AG09309 (cell line): ENCODE measurements at regions not wholly inside any gene's neighbourhood (a gene's known extent, or its start where the extent isn't known, plus 50 kb on each side); places are given as distances from the start of the nearest gene placed in this dataset.

Source experiments
- DNase-seq: peaks from one replicate; pipeline ENCODE4 v3.0.0-alpha.2; 2010; ENCODE audit warnings: low read depth
- H3K4me3 ChIP-seq: 2 replicates; pipeline ENCODE4 v1.5.1; 2011; ENCODE audit warnings: mild to moderate bottlenecking, low read depth, low read length, moderate library complexity; ENCODE audit not compliant: control insufficient read depth
- TF ChIP-seq, protein P1 (sequence below): IDR thresholded peaks from 2 replicates; pipeline ENCODE4 v1.5.1; 2011; ENCODE audit warnings: mild to moderate bottlenecking, low read depth, low read length, inconsistent platforms; ENCODE audit not compliant: insufficient read depth, control insufficient read depth; ENCODE audit errors: missing control alignments

DNA sequence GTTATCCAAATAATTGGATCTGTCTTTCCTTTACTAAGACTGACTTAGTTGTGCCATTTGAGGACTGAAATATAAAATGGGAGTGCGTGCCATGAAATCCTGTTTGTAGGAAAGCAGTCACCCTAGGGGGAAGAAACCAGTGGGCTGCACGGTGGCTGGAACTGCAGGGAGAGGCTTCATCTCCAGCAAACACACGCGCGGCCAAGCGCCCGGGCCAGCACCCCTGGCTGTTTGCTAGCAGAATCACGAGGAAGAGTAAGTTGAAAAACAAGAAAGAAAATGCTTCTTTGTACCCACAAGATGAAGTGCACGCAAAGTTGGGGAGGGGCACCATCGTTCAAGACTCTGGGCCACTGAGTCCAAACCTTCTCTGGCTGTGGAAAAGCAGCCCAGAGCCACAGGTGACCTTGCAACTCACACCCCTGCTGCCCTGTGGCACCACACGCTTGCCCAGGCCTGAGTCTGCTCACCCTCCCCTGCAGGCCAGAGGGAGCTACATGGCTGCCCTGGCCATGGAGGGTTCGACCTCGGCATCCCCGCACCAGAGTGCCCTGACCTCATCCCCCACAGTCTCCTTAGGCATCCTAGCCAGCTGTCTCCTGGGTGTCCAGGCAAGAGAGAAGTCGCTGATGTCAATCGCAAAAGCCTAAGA, 55.2 kb downstream of the IRX2 start:
- TF ChIP-seq, protein P1, sequence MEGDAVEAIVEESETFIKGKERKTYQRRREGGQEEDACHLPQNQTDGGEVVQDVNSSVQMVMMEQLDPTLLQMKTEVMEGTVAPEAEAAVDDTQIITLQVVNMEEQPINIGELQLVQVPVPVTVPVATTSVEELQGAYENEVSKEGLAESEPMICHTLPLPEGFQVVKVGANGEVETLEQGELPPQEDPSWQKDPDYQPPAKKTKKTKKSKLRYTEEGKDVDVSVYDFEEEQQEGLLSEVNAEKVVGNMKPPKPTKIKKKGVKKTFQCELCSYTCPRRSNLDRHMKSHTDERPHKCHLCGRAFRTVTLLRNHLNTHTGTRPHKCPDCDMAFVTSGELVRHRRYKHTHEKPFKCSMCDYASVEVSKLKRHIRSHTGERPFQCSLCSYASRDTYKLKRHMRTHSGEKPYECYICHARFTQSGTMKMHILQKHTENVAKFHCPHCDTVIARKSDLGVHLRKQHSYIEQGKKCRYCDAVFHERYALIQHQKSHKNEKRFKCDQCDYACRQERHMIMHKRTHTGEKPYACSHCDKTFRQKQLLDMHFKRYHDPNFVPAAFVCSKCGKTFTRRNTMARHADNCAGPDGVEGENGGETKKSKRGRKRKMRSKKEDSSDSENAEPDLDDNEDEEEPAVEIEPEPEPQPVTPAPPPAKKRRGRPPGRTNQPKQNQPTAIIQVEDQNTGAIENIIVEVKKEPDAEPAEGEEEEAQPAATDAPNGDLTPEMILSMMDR: no peak
- no peak for DNase-seq
- H3K4me3 ChIP-seq: no peak overlapping the region

DNA sequence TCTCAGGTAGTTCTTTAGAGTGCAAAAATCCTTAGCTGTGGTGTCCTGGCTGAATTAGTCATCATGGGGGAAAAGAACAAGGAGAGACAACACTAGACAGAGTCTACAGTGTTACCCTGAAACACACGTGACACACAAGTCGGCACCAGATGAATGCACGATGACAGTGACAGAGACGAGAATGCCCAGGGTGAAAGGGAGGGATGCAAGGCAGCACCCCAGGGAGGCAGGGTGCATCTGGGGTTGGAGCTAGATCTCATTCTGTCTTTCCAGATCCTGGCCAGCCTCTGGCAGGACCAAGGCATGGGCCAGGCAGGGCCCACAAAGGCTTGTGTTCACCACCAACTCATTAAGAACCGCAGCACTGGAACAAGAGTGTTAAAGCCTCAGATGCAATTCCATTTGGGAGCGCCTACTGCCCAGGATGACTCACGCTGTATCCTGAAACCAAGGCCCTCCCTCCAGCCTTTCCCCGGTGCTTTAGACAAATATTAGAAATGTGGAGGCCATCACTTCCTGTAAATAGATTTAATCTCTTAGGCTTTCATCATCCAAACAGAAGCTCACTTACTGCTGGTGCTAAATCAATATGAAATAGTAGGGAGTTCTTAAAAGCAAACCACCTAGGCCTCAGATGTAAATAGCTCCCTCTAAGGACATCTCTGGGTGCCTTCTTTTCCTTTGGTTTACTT, 56.1 kb downstream of the IRX2 start:
- no peak overlapping the region for H3K4me3 ChIP-seq
- TF ChIP-seq, protein P1: no peak
- no peak for DNase-seq

DNA sequence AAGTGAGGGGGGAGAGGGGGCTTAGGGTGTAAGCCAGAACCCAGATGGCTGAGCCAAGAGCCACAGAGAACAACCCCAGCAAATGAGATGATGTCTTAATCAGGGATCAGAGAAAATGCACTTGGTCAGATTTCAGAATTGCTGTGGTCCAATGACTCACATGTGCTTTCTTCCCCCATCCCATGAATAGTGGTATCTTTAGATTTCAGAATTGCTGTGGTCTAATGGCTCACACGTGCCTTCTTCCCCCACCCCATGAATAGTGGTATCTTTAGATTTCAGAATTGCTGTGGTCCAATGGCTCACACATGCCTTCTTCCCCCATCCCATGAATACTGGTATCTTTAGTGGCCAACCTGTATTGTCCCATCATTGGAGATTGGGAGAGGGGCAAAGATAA, 59.9 kb downstream of the IRX2 start:
- H3K4me3 ChIP-seq: no peak overlapping the region
- DNase-seq: no peak
- TF ChIP-seq, protein P1: no peak

DNA sequence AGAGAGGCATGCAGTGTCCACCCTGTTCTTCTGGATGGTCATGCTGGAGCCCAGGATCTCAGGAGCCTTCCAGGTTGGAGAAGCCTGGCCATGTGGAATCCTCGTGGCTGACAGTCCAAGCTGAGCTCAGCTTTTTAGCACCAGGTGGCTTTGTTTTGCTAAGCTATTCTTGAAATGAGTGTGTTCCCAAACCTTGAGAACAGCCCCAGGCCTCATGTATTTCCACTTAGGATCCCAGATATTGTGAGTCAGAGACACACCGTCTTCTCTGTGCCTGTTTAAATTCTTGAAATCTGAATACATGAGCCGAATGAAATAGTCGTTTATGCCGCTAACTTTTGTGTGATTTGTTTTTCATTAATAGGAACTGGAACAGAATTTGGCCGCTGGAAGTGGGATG, 61.2 kb downstream of the IRX2 start:
- DNase-seq: no peak
- H3K4me3 ChIP-seq: no peak overlapping the region
- TF ChIP-seq, protein P1: no peak

DNA sequence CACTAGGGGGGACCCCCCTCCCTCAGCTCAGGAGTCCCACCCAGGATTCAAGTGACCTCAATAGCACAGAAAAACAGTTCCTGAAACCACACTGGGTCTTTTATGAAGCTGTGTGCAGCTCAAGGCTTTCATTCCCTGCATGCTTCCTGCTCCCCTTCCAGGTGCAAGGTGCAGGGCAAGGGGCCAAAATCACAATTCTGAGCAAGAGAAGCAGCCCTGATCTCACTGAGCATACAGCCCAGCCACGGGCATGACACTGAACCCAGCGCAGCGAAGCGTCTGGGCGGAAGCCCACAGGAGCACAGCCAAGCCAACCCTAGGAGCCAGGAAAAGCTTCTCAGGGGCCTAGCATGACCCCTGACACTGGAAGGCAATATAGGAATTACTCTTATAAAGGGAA, 62.9 kb downstream of the IRX2 start:
- TF ChIP-seq, protein P1: no peak
- no peak for DNase-seq
- no peak overlapping the region for H3K4me3 ChIP-seq

DNA sequence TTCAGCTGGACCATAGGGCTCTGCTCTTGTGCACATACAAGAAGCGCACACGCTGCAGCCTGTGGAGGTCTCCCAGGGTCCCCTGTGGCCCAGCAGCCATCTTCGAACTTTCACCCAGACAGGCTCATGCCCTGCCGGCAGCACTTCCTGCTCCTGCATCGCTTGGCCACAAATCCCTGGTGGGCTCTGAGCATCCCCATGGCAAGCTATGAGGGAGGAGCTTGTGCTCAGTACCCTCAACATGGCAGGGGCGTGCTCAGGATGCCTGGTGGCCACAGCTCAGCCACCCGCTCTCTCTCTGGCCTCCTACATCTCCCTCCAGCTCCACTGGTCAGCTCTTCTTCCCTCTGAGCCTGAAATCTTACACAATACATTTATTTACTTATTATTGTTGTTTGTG, 63.7 kb downstream of the IRX2 start:
- DNase-seq: no peak
- H3K4me3 ChIP-seq: no peak overlapping the region
- TF ChIP-seq, protein P1: no peak
